GM19043 (cell line): ENCODE measurements at regions not wholly inside any gene's neighbourhood (a gene's known extent, or its start where the extent isn't known, plus 50 kb on each side); places are given as distances from the start of the nearest gene placed in this dataset.

Experiments used
- ATAC-seq: cut with Tn5 transposase; IDR thresholded peaks from one replicate; pipeline ENCODE4 v1.9.1; 2021; ENCODE audit warnings: low read depth; ENCODE audit not compliant: unreplicated experiment

- ATAC-seq = no peak
Measured at GRCh38 chr9:73640971-73641370, 489.3 kb downstream of the ANXA1 start.

GRCh38 chr9:73643379-73644013 lies 491.8 kb downstream of the ANXA1 start:
- no peak for ATAC-seq

GRCh38 chr9:73647560-73647959 lies 495.9 kb downstream of the ANXA1 start:
- ATAC-seq = no peak

- no peak for ATAC-seq
Measured at GRCh38 chr9:73649552-73649951, 497.9 kb downstream of the ANXA1 start.

GRCh38 chr9:73655363-73655762 lies 503.7 kb downstream of the ANXA1 start:
- ATAC-seq = no peak

GRCh38 chr9:73655831-73656230 lies 504.2 kb downstream of the ANXA1 start:
- no peak for ATAC-seq

GRCh38 chr9:73665253-73665652 lies 513.6 kb downstream of the ANXA1 start:
- no peak for ATAC-seq

GRCh38 chr9:73667749-73668148 lies 516.1 kb downstream of the ANXA1 start:
- ATAC-seq = no peak

GRCh38 chr9:73680831-73681230 lies 529.2 kb downstream of the ANXA1 start:
- ATAC-seq = no peak

GRCh38 chr9:73682789-73683188 lies 531.1 kb downstream of the ANXA1 start:
- no peak for ATAC-seq

GRCh38 chr9:73683862-73684591 lies 532.4 kb downstream of the ANXA1 start:
- ATAC-seq = no peak

GRCh38 chr9:73684601-73685000 lies 532.9 kb downstream of the ANXA1 start:
- ATAC-seq = no peak

- ATAC-seq = no peak
Measured at GRCh38 chr9:73685786-73686185, 534.1 kb downstream of the ANXA1 start.

GRCh38 chr9:73689051-73689870 lies 537.6 kb downstream of the ANXA1 start:
- ATAC-seq = no peak

GRCh38 chr9:73701415-73702057 lies 549.9 kb downstream of the ANXA1 start:
- no peak for ATAC-seq

GRCh38 chr9:73714294-73714693 lies 562.6 kb downstream of the ANXA1 start:
- no peak for ATAC-seq

- ATAC-seq = no peak
Measured at GRCh38 chr9:73715591-73715990, 563.9 kb downstream of the ANXA1 start.

GRCh38 chr9:73719660-73720059 lies 568.0 kb downstream of the ANXA1 start:
- ATAC-seq = no peak

- ATAC-seq = no peak
Measured at GRCh38 chr9:73720601-73721000, 568.9 kb downstream of the ANXA1 start.

- ATAC-seq = no peak
Measured at GRCh38 chr9:73736270-73736669, 584.6 kb downstream of the ANXA1 start.
